Embryonic facial prominence (tissue), 1 donor: ENCODE measurements at regions not wholly inside any gene's neighbourhood (a gene's known extent, or its start where the extent isn't known, plus 50 kb on each side); places are given as distances from the start of the nearest gene placed in this dataset.

Experiments
- DNase-seq: peaks from one replicate; pipeline ENCODE4 v3.0.0-alpha.2; 2016; ENCODE audit errors: extremely low spot score

DNA sequence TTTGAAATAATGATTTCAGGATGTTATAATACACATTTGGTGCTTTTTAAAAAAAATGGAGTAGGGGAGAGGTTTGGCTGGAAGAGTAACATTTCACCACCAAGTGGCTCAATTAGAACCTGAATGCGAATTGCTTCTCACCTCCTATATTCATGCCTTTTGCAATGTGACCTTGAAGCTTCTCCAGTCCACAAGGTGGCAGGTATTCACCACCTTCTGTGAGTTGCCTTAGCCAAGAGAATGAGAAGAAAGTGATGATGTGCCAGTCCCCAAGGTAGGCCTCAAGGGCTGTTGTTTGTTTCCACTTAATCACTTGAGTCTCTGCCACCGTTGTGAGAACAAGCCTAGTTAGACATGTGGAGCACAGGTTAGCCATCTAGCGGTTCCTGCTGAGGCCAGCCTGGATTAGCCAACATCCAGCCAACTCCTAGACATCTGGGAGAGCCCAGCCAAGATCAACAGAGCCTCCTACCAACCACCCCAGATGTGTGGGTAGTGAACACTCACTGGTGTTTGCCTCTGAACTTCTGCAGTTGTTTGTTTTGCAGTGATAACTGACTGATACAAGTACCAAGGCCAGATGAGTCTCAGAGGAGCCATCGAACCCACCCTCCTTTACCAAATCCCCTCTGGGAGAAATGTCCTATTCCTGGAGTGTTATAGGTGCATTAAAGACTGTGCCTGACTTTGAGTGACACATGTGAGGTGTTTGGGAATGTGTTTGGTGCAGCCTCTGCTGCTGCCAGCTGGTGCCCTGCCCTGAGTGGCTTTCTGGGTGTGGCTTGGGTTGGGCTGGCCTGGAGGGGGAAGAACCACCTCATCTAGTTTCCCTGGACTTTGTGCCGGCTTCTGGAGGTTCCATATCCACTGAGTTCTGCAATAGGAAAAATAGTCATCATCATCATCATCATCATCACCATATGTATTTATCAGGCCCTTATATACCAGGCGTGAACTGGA, 132.5 kb upstream of the RFLNA start:
- DNase-seq: no peak

DNA sequence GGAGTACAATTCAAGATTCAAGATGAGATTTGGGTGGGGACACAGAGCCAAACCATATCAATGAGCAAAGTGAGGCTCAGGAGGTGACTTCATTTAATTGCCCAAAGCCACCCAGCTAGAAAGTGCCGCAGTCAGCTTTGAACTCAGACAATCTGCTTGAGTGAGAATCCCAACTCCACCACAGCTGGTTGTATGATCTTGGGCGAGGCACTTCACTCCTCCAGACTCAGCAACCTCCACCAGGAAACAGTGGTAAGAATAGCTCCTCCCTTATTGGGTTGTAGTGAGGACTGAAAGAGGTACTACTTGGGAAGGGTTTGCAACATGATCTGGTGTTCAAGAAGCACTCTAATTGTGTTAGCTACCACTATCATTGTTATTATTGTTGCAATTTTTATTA, 129.2 kb upstream of the RFLNA start:
- DNase-seq: no peak

DNA sequence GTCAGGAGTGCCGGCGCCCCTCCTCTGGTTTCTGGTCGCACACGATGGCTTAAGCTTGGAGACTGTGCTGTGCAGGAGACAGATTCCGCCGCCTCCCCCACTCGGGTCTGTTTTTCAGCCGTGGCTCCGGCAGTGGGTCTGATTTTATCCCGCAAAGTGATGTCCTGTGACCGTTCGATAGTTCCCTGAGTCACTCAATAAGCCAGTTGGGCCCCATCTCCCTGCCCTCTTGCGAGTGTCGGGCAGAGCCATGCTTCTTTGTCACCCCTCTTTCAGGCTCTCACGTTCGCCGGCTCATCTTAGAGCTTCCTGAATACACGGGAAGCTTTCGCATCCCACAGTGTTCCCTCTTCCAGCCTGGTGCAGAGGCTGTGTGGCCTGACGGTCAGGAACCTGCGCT, 127.8 kb upstream of the RFLNA start:
- no peak for DNase-seq

DNA sequence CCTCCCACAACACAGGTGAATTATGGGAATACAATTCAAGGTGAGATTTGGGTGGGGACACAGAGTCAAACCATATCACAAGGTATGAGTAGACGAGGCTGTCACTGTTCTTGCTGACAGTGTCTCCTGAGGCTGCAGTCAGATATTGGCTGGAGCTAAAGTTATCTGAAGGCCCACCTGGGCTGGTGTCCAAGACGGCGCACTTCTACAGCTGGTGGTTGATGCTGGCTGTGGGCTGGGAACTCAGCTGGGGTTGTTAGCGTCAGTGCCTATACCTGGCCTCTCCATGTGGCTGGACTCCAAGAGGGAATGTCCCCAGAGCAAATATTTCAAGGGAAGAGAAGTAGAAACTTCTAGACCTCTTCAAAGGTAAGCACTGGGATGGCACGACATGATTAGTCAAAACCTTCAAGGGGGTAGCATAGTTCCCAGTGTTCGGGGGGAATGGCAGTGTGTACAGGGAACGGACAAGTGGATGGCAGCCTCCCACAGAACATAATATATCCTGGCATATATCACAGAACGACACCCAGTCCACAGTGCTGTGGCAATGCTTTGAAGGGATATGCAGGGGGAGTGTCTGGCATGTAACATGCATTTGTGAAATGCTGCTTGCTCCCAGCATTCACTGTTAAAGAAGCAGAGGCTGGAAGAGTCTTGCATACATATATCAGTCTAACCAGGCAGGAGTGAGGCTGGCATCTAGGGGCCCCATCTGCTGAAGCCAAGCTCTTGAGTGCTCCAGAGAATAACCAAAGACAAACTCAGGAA, 126.7 kb upstream of the RFLNA start:
- DNase-seq: no peak

DNA sequence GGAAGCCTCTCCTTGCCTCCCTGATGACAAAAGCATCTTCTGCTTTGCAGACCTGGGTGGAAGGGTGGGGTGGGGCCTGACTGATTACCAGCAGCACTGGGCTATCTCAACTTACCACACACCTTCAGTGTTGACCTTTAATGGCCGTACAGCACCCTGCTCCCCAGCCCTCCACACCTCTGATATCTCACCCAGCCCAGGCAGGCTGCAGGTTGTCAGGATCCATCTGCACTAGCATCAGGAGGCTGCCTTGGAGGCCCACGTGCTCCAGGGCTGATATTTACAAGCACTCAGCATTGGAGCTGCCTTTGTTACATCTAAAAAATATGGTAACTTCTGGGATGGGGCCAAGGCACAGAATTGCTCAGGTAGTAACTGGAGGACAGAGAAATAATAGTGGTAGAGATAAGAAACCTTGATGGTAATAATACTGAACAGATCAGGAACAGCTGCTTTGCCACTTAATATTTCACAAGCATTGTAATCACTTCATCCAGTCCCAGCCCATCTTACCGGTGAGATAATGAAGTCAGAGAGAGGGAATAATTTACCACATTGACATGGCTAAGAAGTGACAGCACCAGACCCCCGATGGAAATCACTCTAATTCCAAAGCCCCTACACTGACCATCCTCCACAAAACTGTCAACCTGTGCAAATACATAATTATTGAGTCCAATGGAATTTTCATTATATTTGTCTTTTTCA, 125.2 kb upstream of the RFLNA start:
- DNase-seq: no peak

DNA sequence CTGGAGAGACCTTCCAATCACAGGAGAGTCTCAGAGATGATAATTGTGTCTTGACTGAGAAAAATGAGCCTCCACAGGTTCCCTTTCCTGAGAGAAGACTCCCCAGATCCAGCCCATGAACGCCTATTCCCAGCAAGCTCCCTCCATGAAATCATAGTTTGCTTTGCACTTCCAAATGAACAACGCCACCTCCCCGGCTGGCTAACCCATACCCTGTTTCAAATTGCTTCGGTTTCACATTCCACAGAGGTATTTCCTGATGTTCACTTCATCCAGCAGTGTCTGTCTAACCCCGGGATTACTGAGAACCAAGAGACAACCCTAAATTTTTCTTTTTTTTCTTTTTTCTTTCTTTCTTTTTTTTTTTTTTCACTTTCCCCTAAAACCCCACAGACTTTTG, 124.1 kb upstream of the RFLNA start:
- no peak for DNase-seq

DNA sequence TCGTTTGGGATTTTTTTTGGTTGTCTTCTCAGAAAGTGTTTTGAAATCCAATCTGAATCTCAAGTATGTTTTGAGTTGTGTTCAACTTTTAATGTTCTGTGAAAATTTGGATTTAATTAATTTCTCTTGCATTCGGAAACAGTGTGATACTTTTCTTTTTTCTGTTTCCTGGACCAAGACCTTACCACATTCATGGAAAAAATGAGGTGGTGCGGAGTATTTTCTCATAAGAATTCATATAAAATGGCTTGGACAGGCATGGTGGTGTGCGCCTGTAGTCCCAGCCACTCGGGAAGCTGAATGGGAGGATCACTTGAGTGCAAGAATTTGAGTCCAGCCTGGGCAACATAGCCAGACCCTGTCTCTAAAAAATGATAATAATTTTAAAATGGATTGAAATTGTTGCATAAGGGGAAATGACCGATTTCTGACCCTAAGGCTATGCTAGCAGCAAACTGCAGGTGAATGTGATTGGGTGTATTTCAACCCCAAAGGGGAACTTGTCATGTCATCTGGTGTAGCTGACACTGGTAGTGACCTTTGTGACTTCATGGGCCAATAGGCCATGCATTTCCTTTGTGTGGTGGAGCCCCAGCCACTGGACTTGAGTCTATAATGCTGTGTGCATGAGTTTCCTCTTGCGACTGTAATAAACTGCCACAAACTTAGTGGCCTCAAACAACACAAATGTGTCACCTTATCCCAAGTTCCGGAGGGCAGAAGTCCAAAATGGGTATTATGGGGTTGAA, 123.5 kb upstream of the RFLNA start:
- DNase-seq: no peak

DNA sequence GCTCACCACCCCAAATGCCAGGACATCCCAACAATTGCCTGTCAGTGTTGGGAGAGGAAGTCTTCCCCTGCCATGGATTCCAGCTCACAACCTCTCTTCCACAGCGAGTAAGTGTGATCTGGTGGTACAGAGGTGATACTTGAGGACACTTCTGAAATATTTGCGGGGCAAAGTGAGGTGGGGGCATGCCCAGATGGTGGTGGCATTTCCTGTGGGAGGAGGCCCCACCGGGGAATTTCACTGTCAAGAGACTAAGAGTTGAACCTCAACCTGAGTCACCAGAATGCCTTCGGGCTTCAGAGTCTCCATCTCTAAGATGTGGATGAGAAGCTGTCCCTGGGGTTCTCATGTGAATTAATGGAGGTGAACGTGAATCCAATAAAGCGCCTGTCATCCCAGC, 122.3 kb upstream of the RFLNA start:
- DNase-seq: no peak

DNA sequence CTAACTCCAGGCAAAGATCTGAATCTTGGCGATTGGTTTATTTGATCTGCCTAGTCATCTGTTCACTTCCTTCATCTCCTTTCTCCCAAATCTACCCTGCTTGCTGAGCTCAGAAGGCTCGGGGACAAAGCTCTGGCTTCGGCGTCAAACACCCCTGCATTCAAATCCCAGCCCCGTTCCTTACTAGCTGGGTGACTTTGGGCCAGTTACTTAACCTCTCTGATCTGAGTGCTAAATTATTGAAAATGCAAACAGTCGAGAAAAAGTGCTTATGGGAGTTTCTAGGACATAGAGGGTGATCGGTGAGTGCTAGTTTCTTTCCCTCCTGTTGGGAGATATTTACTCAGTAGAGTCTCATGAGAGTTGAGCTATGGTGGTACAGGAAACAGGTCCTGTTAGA, 121.2 kb upstream of the RFLNA start:
- DNase-seq: no peak

DNA sequence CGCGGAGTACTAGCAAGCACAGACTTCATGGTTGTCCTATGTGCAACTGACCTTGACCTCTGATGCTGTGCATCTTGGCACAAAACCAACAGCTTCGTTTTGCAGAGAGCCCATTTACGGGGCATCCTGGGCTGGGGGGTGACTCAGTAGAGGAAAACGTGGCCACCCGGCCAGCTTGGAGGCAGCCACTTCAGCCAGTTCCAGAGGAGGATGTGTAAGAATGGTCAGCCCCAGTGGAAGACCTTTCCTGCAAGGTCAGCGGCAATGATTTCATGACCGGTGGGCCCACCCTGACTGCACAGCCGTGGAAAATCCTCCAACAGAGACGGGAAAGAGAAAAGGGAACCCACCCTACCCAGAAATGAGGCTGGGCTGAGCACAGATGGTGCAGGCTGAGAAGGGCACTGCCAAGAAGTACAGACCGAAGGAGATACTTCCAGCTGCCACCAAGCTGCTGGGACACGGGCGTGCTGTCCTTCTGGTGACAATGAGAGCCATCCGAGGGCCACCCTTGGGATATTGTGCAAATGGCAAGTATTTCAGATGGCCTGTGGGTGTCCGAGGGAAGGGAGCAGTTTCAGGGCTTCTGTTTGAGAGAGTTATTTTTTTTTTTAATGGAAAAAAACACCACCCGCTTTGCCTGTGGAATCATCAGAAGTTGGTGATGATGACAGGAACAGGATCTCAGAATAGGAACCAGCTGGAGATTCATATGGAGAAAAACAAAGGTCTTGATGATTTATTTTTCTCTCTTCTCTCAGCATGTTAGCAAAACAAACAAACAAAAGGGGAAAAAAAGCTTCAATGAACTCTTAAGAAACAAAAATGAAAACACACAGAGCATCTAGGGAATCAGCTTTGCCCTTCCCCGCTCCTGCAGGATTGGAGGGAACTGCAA, 120.2 kb upstream of the RFLNA start:
- no peak for DNase-seq

DNA sequence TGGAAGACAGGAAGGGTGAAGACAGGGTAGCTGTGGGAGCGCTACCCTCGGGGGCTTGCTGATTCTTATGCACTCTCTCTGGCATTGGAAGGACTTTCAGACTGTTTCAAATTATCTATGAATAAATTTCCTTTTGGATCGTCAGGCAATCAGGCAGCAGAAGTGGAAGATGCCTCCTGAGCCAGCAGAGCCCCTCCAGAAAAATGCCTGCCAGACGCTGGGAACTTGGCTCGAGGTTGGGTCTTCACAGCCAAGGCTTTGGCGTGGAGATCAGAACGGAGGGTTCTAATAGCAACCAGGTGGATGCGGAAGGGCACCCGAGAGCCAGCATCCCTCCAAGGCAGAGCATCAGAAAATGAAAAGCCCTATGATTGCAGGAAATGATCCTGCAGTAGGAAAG, 119.2 kb upstream of the RFLNA start:
- DNase-seq: peak; percentile 57

DNA sequence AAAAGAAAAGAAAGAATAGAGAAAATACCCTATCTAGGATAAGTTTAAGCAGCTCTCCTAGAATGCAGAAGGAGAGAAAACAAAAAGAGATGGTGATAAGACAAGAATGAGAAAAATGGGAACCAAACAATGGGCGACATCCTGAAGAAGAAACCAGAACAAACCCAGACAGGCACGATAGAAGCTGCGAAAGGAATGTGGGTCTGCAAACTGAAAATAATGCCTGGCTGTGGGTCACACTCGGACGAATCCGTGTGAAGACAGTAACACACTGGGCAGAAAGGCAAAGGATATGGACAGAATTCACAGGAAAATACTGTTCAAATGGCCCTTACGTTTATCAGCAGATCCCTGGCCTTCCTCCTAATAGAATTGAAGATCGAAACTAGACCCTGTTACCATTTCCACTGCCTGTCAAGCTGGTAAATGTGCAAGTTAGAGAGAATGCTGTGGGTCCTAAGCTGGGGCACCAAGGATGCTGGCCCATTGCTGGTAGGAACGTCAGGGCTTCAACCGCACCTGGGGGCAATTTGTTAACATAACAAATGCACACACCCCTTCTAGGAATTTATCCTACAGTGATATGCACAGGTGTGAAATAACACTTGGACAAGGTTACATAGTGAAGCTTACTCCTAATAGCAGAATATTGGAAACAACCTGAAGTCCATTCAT, 117.5 kb upstream of the RFLNA start:
- no peak for DNase-seq

DNA sequence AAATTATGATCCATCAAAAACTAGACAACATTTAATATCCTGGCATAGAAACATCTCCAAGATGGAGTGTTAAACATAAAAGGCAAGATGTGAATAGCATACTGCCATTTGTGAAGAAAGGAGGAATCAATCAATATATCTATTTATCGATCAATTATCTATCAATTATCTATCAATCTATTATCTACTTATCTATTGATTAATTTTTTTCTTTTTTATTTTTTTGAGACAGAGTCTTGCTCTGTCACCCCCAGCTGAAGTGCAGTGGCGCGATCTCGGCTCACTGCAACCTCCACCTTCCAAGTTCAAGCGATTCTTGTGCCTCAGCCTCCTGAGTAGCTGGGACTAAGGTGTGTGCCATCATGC, 117.0 kb upstream of the RFLNA start:
- DNase-seq: no peak

DNA sequence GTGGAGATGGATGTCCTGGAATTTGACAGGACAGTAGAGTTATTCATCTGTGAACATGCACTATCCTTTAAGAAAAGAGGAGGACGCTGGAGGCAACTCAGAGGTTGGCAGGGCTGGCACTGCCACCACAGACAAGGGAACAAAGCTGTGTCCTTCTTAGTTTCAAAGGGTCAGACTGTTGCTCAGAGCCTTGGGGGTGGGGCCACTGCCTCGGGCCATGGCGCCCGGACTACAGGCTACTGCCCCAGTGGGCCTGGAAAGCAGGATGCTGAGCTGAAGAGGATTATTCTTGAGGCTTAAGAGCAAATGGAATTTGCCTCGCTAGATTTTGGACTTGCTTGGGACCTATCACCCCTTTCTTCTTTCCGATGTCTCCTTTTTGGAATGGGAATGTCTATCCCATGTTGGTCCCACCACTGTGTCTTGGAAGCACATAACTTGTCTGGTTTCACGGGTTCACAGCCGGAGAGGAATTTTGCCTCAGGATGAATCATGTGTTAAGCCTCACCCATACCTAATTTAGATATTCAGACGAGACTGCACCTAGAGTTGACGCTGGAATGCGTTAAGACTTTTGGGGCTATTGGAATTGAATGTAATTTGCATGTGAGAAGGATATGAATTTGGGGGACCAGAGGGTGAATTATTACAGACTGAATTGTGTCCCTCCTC, 114.8 kb upstream of the RFLNA start:
- DNase-seq: no peak

DNA sequence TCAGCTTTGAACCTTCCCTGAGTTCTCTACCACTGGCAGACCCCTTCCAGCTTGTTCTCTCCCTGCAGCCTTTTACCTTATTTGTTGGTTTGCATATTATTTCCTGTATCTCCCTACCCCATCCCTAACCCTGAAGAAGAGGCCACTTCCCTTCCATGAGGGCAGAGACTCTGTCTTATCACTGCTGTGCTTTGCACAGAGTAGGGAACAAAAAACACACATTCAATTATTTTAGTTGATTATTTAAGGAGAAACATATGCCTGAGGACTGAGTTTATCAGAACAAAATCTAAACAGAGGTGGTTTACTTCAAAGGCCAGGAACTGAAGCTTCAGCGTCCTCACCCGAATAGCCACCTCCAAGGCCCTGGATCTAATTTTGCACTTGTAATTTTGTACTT, 111.7 kb upstream of the RFLNA start:
- DNase-seq: no peak

DNA sequence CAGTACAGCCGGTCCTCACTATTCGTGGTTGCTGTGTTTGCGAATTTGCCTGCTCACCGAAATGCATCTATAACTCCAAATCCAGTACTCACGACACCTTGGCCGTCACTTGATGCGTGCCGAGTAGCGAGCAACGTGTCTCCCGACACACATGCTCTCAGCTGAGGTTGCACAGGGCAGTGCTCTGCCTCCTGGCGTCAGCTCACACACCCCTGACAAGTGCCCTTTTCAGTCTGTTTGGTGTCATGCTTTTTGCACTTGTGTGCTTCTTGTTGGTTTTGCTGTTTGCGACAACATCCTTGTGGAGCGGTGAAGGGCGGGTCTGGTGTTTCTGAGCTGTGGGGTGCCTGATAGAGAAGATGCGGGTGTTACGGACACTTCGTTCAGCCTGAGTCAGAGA, 110.4 kb upstream of the RFLNA start:
- DNase-seq: no peak

DNA sequence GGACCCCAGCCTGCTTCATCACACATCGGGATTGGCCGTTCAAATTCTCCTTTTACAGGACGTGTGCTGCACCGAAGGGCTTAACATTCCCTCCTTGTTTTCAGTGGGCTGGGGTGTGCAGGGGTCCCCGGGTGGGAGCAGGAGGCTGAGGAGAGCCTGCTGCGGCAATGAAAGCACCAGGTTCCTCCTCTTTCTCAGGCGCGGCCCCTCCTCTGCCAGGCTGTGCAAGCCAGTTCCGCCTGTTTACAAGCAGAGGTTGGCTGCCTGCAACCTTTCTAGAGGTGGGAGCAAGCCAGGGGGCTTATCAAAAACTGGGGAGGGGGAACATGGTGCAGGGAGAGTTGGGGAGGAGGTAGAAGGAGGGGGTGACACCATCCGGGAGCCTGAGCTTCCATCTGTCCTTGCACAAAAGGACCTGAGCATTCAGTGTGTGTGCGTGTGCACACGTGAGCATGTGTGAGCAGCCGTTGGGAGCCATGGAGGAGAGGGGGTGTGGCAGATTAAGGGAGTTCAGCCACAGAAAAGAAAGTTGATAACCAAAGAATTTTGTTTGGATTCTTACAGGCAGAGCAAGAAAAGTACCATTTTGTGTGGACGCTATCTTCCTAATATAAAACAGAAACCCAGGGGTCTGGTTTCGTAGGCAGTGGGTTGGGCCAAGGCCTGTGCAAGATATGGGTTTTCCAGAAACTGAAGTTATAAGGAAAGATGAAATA, 108.8 kb upstream of the RFLNA start:
- DNase-seq: no peak

DNA sequence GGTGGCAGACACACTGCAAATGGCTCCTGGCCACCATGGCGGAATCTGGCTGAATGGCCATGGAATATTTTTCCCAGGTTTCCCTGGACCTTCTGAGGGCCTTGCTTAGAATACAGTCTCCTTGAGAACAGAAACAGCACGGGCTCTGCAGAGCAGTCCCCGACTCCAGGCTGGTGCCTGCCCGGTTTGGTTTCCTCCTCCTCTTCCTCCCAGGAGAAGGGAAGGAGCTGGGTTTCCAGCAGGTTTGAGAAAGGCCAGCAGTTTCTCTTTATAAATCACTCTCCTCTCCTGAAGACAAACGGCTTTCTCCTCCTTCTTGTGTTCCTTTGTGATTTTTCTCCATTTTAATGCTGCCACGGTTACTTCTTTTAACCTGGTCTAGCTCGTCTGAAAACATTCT, 106.8 kb upstream of the RFLNA start:
- no peak for DNase-seq
